Right lobe of liver (tissue), 4 donors: ENCODE measurements at regions not wholly inside any gene's neighbourhood (a gene's known extent, or its start where the extent isn't known, plus 50 kb on each side); places are given as distances from the start of the nearest gene placed in this dataset.

ENCODE experiments used
- POLR2A ChIP-seq: fragments of 450-650 bp; IDR thresholded peaks from one replicate; pipeline ENCODE4 v1.6.1; 2017; ENCODE audit warnings: antibody characterized with exemption, mild to moderate bottlenecking
- TF ChIP-seq, protein P1 (sequence below), 4 donors: fragments of 200-600 bp in 3 of 4; fragments of 450-650 bp in 1 of 4; IDR thresholded peaks; one replicate each; pipeline versions ENCODE4 v1.5.1 to v1.8.0; 2016 to 2022; ENCODE audit warnings: antibody characterized with exemption in 4 of 4, mild to moderate bottlenecking in 2 of 4
- donor health status: DM: no; HTN: no; CAD: no.
- donor health status: DM: no; HTN: no; CAD: no.
- donor health status: DM: no; HTN: yes; CAD: no.

DNA sequence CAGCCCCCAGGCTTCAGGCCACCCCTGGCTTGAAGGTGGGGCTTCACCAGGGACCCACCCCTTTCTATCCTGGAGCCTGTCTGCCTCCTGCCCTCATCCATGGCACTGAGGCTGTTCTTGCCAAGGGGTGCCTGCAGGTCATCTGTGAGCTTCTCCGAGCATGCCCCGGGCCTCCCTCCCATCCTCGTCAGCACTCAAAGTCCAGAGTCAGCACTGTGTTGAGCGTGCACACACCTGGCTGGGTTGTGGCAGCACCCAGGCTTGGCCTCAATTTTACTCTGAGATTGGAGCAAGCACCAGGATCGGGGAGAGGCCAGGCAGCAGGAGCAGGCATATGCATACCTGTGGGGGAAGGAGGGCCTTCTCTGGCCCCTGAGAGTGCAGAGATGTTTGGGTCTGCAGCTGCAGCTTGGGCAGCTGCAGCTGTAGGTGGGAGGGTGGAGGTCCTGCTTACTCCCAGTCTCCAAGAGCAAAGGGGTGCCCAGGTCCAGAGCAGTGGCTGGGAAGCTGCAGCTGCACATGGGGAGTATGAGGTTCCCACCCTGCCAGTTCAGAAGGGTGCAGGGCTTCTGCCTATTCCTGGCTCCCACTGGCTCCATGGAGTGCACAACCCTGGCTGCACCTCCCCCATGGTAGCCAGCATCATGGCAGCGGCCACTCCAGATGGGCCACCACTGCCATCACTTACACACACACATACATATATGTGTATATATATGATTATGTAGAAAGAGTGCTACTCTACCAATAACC is 488.7 kb downstream of the JRKL start:
- TF ChIP-seq, protein P1, sequence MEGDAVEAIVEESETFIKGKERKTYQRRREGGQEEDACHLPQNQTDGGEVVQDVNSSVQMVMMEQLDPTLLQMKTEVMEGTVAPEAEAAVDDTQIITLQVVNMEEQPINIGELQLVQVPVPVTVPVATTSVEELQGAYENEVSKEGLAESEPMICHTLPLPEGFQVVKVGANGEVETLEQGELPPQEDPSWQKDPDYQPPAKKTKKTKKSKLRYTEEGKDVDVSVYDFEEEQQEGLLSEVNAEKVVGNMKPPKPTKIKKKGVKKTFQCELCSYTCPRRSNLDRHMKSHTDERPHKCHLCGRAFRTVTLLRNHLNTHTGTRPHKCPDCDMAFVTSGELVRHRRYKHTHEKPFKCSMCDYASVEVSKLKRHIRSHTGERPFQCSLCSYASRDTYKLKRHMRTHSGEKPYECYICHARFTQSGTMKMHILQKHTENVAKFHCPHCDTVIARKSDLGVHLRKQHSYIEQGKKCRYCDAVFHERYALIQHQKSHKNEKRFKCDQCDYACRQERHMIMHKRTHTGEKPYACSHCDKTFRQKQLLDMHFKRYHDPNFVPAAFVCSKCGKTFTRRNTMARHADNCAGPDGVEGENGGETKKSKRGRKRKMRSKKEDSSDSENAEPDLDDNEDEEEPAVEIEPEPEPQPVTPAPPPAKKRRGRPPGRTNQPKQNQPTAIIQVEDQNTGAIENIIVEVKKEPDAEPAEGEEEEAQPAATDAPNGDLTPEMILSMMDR (IDR thresholded peaks at IDR 0.05): no peak
- TF ChIP-seq POLR2A: no peak
